MM.1S (cell line): ENCODE measurements at regions not wholly inside any gene's neighbourhood (a gene's known extent, or its start where the extent isn't known, plus 50 kb on each side); places are given as distances from the start of the nearest gene placed in this dataset.

Source experiments
- DNase-seq: peaks from one replicate; pipeline ENCODE4 v3.0.0-alpha.2; 2015
- H2AFZ ChIP-seq: fragments of 300-600 bp; sonication (generic); 2 replicates; pipeline ENCODE4 v1.6.0; 2016; ENCODE audit warnings: antibody characterized with exemption, low read length
- H3F3A ChIP-seq: fragments of 300-600 bp; sonication (generic); 2 replicates; pipeline ENCODE4 v1.6.1; 2016; ENCODE audit warnings: mild to moderate bottlenecking, antibody characterized with exemption, low read length, moderate library complexity, mixed read lengths; ENCODE audit not compliant: insufficient read depth
- H3K27ac ChIP-seq: fragments of 300-600 bp; sonication (generic); 2 replicates; pipeline ENCODE4 v1.5.1; 2016; ENCODE audit warnings: mild to moderate bottlenecking, low read length
- H3K27me3 ChIP-seq: fragments of 300-600 bp; sonication (generic); replicated peaks from 2 replicates; pipeline ENCODE4 v1.6.0; 2016; ENCODE audit warnings: low read length; ENCODE audit not compliant: insufficient read depth
- H3K36me3 ChIP-seq: fragments of 300-600 bp; sonication (generic); replicated peaks from 2 replicates; pipeline ENCODE4 v1.6.1; 2016; ENCODE audit warnings: mild to moderate bottlenecking, low read length, mixed read lengths; ENCODE audit not compliant: insufficient read depth
- H3K4me1 ChIP-seq: fragments of 300-600 bp; sonication (generic); 2 replicates; pipeline ENCODE4 v1.6.1; 2016; ENCODE audit warnings: low read length, mixed read lengths
- H3K4me2 ChIP-seq: fragments of 300-600 bp; sonication (generic); 2 replicates; pipeline ENCODE4 v1.6.0; 2016; ENCODE audit warnings: low read depth, low read length
- H3K4me3 ChIP-seq: fragments of 300-600 bp; sonication (generic); 2 replicates; pipeline ENCODE4 v1.5.1; 2016; ENCODE audit warnings: low read length, mixed read lengths
- H3K79me2 ChIP-seq: fragments of 300-600 bp; sonication (generic); 2 replicates; pipeline ENCODE4 v1.6.1; 2016; ENCODE audit warnings: mixed run types, low read length, mixed read lengths
- H3K9ac ChIP-seq: fragments of 300-600 bp; sonication (generic); 2 replicates; pipeline ENCODE4 v1.6.1; 2016; ENCODE audit warnings: low read length, mixed read lengths
- H3K9me2 ChIP-seq: fragments of 300-600 bp; sonication (generic); replicated peaks from 2 replicates; pipeline ENCODE4 v1.6.1; 2016; ENCODE audit warnings: mild to moderate bottlenecking, low read length, mixed read lengths; ENCODE audit not compliant: insufficient read depth
- H3K9me3 ChIP-seq: fragments of 300-600 bp; sonication (generic); replicated peaks from 2 replicates; pipeline ENCODE4 v1.6.1; 2016; ENCODE audit warnings: mild to moderate bottlenecking, low read length, mixed read lengths; ENCODE audit not compliant: insufficient read depth
- H4K20me1 ChIP-seq: fragments of 300-600 bp; sonication (generic); 2 replicates; pipeline ENCODE4 v1.6.1; 2016; ENCODE audit warnings: mild to moderate bottlenecking, low read length, moderate library complexity, mixed read lengths; ENCODE audit not compliant: insufficient read depth
- EZH2 ChIP-seq: fragments of 300-600 bp; sonication (generic); optimal IDR thresholded peaks from 2 replicates; pipeline ENCODE3; 2017; ENCODE audit warnings: low read depth, mild to moderate bottlenecking, antibody characterized with exemption, low read length, mixed read lengths
- EZH2phosphoT487 ChIP-seq: fragments of 300-600 bp; sonication (generic); IDR thresholded peaks from 2 replicates; pipeline ENCODE4 v1.6.1; 2018; ENCODE audit warnings: antibody characterized with exemption, low read length
- TF ChIP-seq, protein P1 (sequence below): fragments of 300-600 bp; sonication (generic); IDR thresholded peaks from 2 replicates; pipeline ENCODE4 v1.5.1; 2016; ENCODE audit warnings: antibody characterized with exemption, low read length, mixed read lengths

DNA sequence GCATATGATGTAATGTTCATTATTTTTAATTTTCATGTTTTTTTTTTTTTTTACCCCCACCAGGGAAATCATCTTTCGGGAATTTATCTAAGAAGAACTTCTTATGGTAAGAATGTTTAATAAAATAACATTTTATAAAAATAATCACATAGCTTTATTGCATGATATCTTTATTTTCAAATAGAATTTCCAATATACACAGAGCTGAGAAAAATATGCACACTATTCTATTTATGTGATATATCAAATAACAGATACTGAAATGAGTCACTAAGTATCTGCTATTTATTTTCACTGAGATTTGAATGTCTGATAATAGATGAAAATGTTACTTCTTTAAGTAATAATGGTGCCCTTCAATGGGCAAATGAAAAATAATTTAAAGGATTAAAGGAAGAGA is 1217.3 kb downstream of the MAT2B start:
- Histone ChIP-seq H3F3A (no peaks in the 10 kb centered on the region), H3K4me1 (no peaks in the 10 kb centered on the region), H3K79me2 (no peaks in the 10 kb centered on the region), H3K36me3 (no peaks in the 10 kb centered on the region), H3K9ac (no peak overlapping the region), H3K9me3 (no peaks in the 10 kb centered on the region), H3K27ac (no peak overlapping the region), H3K4me3 (no peak overlapping the region), H3K4me2 (no peak overlapping the region), H3K9me2 (no peaks in the 10 kb centered on the region), H3K27me3 (no peaks in the 10 kb centered on the region), H2AFZ (no peak overlapping the region), H4K20me1 (no peaks in the 10 kb centered on the region)
- no peak for TF ChIP-seq EZH2
- TF ChIP-seq EZH2phosphoT487: no peak
- TF ChIP-seq, protein P1, sequence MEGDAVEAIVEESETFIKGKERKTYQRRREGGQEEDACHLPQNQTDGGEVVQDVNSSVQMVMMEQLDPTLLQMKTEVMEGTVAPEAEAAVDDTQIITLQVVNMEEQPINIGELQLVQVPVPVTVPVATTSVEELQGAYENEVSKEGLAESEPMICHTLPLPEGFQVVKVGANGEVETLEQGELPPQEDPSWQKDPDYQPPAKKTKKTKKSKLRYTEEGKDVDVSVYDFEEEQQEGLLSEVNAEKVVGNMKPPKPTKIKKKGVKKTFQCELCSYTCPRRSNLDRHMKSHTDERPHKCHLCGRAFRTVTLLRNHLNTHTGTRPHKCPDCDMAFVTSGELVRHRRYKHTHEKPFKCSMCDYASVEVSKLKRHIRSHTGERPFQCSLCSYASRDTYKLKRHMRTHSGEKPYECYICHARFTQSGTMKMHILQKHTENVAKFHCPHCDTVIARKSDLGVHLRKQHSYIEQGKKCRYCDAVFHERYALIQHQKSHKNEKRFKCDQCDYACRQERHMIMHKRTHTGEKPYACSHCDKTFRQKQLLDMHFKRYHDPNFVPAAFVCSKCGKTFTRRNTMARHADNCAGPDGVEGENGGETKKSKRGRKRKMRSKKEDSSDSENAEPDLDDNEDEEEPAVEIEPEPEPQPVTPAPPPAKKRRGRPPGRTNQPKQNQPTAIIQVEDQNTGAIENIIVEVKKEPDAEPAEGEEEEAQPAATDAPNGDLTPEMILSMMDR: no peak
- no peak for DNase-seq

DNA sequence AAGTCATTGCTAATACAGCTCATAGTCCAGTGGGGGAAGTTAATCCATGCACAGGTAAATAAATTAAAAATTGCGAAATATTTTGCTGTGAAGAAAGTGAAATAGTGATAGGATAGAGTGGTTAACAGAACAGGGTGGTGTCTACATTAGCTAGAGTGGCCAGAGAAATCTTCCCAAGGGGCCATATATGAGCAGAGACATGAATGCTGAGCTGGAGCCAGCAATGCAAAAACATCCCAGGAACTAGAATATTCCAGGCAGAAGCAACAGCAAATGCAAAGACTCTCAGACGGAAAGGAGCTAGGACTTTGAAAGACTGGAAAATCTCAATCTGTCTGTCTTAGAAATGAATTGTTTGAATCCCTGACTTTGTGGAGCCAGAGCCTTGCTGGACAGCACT is 1221.6 kb downstream of the MAT2B start:
- no peaks in the 10 kb centered on the region for H3K79me2 ChIP-seq
- no peaks in the 10 kb centered on the region for H3F3A ChIP-seq
- no peaks in the 10 kb centered on the region for H3K9me2 ChIP-seq
- H3K27me3 ChIP-seq: no peaks in the 10 kb centered on the region
- no peak for DNase-seq
- H4K20me1 ChIP-seq: no peaks in the 10 kb centered on the region
- TF ChIP-seq, protein P1: no peak
- TF ChIP-seq EZH2phosphoT487 (no peak), EZH2 (no peak)
- H3K27ac ChIP-seq: no peak overlapping the region
- no peaks in the 10 kb centered on the region for H3K4me1 ChIP-seq
- no peaks in the 10 kb centered on the region for H3K36me3 ChIP-seq
- no peak overlapping the region for H2AFZ ChIP-seq
- H3K9ac ChIP-seq: no peak overlapping the region
- no peaks in the 10 kb centered on the region for H3K9me3 ChIP-seq
- H3K4me2 ChIP-seq: no peak overlapping the region
- H3K4me3 ChIP-seq: no peak overlapping the region

DNA sequence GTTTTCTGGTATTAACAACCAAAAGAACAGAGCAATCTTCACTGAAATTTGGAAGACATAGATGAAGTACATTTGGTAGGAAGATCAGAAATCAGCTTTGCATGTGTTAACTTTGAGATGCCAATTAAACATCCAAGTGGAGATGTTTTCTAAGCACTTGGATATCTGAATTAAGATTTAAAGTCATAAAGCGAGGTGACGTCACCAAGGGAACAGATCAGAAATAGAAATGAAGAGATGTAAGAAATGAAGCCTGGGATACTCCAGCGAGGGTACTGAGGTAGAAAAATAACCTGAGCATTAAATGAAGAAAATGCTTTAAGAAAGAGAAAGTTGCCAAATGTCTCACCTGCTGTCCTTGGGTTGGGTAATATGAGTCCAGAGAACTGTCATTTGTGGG is 1223.3 kb downstream of the MAT2B start:
- no peaks in the 10 kb centered on the region for H3K9me3 ChIP-seq
- no peaks in the 10 kb centered on the region for H3K79me2 ChIP-seq
- DNase-seq: no peak
- no peaks in the 10 kb centered on the region for H3K4me1 ChIP-seq
- H3K9me2 ChIP-seq: no peaks in the 10 kb centered on the region
- no peak overlapping the region for H3K9ac ChIP-seq
- no peak overlapping the region for H3K4me3 ChIP-seq
- H4K20me1 ChIP-seq: no peaks in the 10 kb centered on the region
- no peak overlapping the region for H3K27ac ChIP-seq
- H3F3A ChIP-seq: no peaks in the 10 kb centered on the region
- H3K4me2 ChIP-seq: no peak overlapping the region
- no peaks in the 10 kb centered on the region for H3K36me3 ChIP-seq
- TF ChIP-seq, protein P1: no peak
- no peak for TF ChIP-seq EZH2
- no peak for TF ChIP-seq EZH2phosphoT487
- H3K27me3 ChIP-seq: no peaks in the 10 kb centered on the region
- H2AFZ ChIP-seq: no peak overlapping the region

DNA sequence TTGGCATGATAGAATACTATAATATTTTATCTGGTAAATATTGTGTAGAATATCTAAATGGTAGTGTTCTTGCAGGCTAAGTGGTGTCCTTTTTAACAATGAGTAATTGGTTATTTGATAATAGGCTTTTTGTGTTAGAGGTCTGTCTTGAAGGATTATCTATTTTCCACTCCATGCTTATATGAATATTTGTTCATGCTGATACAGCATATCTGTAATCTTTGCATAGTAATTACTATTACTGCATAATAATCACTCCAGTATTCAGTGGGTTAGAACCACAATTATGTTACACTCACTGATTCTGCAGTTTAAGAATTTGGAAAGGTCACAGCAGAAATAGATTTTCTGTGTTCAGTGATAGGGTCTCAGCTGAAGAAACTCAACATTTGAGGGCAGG is 1229.9 kb downstream of the MAT2B start:
- no peaks in the 10 kb centered on the region for H3K27me3 ChIP-seq
- H3K9me2 ChIP-seq: no peaks in the 10 kb centered on the region
- no peaks in the 10 kb centered on the region for H3K4me1 ChIP-seq
- H3K4me3 ChIP-seq: no peak overlapping the region
- H3K4me2 ChIP-seq: no peak overlapping the region
- no peak overlapping the region for H2AFZ ChIP-seq
- no peaks in the 10 kb centered on the region for H3K36me3 ChIP-seq
- H3F3A ChIP-seq: no peaks in the 10 kb centered on the region
- no peak overlapping the region for H3K9ac ChIP-seq
- no peak for DNase-seq
- H3K79me2 ChIP-seq: no peaks in the 10 kb centered on the region
- H3K9me3 ChIP-seq: no peaks in the 10 kb centered on the region
- no peaks in the 10 kb centered on the region for H4K20me1 ChIP-seq
- H3K27ac ChIP-seq: no peak overlapping the region
- TF ChIP-seq, protein P1: no peak
- TF ChIP-seq EZH2 (no peak), EZH2phosphoT487 (no peak)
